HG03066 (cell line): ENCODE measurements at regions not wholly inside any gene's neighbourhood (a gene's known extent, or its start where the extent isn't known, plus 50 kb on each side); places are given as distances from the start of the nearest gene placed in this dataset.
"Not testable (repeated sequence)": the region's sequence is repeated elsewhere in the genome, so short reads cannot be mapped to it uniquely, and the experiment has no call there.

Experiments
- ATAC-seq: cut with Tn5 transposase; IDR thresholded peaks from one replicate; pipeline ENCODE4 v1.9.1; 2021; ENCODE audit warnings: low read depth; ENCODE audit not compliant: unreplicated experiment

DNA sequence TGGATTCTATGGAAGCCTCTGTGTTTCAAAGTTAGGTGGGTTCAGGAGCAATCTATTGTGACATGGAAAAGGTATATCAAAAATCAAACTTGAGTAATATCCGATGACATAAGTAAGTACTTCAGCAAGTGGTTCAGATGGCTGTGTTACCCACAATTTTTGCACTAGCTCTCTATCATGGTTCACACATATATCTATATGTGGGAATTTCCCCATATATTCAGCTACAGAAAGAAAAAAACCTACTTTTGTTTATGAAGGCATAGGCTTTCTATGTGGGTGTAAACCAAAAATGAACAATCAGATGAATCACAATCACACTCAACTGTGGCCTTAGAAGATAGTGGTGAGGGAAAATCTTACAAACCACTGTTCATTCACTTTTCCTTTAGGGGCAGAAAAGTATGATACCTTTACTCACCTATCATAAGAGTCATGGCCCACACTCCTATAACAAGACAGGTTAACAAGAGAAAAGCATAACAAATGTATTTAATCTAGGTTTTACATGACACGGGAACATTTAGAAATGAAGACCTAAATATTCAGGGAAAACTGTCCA, 449.6 kb upstream of the HTR1E start:
- no peak for ATAC-seq

GRCh38 chr6:86478316-86478715, 459.0 kb upstream of the HTR1E start:
- ATAC-seq = not testable (repeated sequence)

DNA sequence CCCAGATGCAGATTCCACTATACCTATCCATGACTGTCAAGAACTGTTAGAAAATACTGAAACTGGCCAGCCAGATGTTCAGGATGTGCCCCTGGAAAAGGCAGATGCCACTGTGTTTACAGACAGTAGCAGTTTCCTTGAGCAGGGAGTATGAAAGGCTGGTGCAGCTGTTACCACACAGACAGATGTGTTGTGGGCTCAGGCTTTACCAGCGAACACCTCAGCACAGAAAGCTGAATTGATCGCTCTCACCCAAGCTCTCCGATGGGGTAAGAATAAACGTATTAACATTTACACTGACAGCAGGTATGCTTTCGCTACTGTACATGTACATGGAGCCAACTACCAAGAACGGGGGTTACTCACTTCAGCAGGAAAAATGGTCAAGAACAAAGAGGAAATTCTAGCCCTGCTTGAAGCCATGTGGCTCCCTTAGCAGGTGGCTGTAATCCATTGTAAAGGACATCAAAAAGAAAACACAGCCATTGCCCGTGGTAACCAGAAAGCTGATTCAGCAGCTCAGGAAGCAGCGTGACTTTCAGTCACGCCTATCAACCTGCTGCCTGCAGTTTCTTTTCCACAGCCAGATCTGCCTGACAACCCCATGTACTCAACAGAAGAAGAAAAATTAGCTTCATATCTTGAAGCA, 459.7 kb upstream of the HTR1E start:
- ATAC-seq = no peak

DNA sequence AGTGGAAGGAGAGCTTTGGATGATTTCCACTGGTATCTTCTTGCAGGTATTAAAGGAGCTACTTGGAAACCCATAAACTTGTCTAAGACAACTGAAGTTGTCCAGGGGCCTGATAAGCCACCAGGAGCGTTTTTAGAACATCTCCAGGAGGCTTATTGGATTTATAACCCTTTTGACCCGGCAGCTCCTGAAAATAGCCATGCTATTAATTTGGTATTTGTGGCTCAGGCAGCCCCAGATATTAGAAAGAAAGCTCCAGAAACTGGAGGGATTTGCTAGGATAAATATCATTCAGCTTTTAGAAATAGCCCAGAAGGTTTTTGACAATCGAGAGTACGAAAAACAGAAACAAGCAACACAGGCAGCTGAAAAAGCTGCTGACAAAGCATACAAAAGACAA, 461.0 kb upstream of the HTR1E start:
- ATAC-seq = no peak

DNA sequence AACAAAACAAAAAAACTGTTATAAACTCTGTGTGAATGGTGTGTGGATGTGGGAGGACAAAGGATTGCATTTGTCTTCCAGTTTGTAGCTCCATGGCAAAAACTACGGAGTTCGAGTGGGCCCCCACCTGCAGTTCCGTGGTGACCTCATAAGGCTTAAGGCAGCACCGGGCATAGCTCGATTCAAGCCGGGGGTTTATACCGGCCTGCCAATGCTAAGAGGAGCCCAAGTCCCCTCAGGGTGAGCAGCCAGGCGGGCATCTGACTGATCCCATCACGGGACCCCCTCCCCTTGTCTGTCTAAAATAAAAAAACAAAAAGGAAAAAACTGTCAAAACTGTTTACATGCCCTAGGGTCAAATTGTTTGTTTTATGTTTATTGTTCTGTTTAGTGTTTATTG, 463.2 kb upstream of the HTR1E start:
- no peak for ATAC-seq

- no peak for ATAC-seq
These were observed 465.5 kb upstream of the HTR1E start for GRCh38 chr6:86471791-86472190.

DNA sequence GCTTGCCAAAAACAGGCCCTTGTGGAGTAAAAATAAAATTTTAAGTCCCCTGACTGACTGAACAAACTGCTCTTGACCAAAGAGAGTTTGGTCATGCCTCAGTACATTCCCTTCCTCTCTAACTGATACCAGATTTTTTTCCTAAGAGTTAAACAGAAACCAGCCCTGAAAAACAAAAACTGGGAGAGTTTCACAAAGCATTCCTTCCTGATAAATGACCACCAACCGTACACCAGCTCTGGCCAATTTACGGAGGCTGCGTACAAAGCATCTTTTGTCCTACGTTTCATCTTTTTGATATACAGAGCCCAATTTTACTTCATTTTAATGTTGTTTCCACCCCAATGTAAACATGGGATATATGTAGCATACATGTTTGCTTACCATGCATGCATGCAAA, 477.4 kb upstream of the HTR1E start:
- ATAC-seq = no peak

DNA sequence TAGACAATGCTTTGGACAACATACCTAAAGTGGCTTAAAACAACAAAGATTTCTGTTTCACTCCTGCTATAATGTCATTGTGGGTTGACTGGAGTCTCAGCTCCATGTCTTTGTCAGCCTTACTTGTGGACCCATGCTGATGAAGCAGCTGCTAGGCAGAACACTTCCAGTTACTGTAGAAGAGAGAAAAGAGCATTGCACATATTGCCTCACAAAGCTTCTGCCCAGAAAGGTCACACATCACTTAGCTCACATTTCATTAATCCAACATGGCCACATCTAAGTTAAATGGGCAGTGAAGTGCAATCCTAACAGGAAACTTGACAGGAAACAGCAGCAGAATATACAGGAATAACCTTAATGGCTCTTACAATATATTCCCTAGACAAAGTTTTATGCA, 480.5 kb upstream of the HTR1E start:
- ATAC-seq = no peak

DNA sequence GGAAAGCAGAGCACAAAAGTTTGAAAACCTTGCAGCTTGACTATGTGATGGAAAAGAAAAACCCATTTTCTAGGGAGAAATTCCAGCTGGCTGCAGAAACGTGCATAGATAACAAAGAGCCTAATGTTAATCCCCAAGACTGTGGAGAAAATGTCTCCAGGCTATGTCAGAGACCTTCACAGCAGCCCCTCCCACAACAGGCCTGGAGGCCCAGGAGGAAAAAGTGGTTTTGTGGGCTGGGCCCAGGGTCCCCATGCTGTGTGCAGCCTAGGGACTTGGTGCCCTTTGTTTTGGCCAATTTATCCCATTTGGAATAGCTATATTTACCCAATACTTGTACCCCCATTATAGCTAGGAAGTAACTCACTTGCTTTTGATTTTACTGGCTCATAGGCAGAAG, 484.1 kb upstream of the HTR1E start:
- no peak for ATAC-seq

DNA sequence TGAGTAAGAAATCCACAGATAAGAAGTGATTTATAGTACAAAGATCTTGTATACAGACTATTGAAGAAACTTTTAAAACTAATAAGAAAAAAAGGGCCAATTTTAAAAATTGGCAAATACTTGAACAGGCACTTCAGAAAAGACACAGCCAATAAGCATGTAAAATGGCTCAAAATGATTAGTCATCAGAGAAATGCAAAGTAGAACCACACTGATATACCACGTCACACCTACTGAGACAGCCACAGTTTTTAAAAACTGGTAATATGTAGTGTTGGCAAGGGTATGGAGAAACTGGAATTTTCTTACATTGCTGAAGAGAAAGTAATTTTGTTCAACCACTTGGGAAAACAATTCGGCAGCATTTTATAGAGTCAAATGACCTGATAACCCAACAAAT, 488.9 kb upstream of the HTR1E start:
- ATAC-seq = no peak

- ATAC-seq = no peak
These were observed 496.7 kb upstream of the HTR1E start for GRCh38 chr6:86440608-86441007.

DNA sequence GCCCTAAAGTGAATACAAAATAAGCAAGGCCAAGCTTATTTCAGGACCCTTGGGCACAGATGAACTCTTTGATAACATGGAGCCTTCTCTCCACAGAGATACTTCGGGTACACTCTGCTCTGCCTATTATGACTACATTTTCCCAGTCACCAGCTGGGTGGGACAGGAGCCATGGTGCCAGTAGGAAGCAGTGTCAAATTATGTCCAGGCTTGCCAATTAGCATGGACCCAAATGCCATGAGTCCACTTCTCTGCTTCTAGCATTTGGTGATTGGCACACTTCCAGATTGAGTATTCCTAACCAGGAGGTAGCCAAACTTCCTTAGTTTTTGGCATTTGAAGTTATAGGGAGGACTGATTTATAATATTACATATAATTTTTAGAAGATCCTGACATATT, 513.8 kb upstream of the HTR1E start:
- no peak for ATAC-seq

- no peak for ATAC-seq
These were observed 525.3 kb upstream of the HTR1E start for GRCh38 chr6:86412057-86412456.

GRCh38 chr6:86407128-86407527, 530.2 kb upstream of the HTR1E start:
- ATAC-seq = no peak

DNA sequence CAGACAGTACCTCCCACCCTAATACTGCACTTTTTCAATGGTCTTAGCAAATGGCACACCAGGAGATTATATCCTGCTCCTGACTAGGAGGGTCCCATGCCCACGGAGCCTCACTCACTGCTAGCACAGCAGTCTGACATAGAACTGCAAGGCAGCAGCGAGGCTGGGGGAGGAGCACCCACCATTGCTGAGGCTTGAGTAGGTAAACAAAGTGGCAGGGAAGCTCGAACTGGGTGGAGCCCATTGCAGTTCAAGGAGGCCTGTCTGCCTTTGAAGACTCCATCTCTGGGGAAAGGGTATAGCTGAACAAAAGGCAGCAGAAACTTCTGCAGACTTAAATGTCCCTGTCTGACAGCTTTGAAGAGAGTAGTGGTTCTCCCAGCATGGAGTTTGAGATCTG, 544.5 kb upstream of the HTR1E start:
- not testable (repeated sequence) for ATAC-seq

DNA sequence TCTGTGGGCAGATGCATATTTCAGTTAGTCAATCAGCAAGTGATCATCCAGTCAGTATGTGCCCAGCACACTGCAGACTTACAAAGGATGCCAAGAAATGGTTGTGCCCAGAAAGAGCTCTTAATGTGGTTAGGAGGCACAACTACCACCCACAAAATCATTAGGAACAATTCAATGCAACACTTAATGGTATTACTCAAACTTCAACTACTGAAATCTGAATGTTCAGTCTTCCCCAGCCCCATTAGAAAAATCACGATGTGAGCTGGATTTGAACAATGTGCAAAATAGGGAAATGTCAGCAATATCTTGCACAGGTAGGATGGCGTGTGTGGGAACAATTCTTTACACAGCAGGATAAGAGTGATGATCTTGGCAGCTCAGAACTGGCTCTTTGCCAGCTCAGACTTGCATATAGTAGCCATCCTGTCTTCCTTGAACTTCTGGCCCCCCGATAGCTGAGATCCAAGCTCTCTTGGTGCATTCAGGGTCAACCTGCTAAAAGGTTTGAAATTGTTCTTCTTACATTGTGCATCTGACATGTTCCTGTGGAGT, 556.7 kb upstream of the HTR1E start:
- ATAC-seq = no peak

GRCh38 chr6:86357877-86358276, 579.5 kb upstream of the HTR1E start:
- no peak for ATAC-seq

DNA sequence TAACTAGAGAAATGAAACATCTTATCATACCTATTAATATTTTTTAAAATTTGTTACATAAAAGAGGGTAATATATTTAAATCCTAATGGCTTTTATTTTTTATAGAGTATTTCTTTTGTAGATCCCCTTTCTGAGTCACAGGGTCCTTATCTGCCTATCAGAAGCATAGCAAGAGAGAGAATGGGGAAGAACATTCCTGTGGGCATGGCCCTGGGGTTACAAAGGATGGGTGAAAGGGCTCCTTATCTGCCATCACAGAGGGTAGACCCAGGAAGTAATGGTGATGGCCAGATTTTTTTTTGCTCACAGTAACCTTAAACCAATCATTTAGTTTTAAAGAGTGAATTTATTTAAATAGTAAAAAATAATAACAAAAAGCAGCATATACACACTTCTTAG, 582.1 kb upstream of the HTR1E start:
- ATAC-seq = no peak

DNA sequence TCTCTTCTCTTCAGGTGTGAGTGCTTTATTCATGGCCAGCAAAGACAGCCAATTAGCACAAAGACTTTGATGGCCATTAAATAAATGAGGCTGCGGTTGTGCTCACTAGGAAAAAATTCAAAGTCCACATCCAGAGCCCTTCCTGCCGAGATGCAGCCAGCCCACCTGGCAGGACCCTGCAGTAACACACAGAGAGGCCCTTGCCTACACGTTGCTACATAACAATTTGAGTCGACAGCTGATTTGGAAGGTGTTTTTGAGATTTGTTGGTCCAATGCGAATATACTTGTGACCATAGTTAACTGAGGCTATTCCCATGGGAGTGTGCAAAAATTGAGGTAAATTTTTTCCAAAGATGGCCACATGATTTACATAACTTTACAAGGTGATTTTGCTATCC, 605.4 kb upstream of the HTR1E start:
- ATAC-seq = no peak

- no peak for ATAC-seq
These were observed 606.0 kb upstream of the HTR1E start for GRCh38 chr6:86331265-86331840.

DNA sequence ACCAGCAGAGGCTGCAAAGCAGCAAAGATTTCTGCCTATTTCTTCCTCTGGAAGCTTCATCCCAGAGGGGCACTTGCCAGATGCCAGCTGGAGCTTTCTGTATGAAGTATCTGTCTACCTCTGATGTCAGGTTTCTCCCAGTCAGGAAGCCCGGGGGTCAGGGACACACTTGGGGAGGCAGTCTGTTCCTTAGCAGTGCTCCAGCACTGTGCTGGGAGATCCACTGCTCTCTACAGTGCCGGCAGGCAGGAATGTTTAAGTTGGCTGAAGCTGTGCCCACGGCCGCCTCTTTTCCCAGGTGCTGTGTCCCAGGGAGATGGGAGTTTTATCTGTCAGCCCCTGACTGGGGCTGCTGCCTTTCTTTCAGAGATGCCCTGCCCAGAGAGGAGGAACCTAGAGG, 631.1 kb upstream of the HTR1E start:
- ATAC-seq = no peak

DNA sequence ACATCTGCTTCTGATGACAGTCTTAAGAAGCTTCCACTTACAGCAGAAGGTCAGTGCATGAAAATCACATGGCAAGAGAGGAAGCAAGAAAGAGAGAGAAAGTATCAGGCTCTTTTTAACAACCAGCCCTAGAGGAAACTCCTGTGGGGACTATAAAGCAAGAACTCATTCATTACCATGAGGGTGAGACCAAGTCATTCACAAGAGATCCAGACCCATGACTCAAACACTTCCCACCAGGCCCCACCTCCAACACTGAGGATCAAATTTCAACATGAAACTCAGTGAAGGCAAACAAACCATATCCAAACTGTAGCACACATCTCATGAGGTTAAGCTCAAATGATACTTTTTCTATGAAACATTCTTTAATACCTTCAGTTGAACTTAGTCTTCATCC, 643.2 kb upstream of the SYNCRIP start:
- no peak for ATAC-seq
